ENCODE measurements at regions not wholly inside any gene's neighbourhood (a gene's known extent, or its start where the extent isn't known, plus 50 kb on each side); places are given as distances from the start of the nearest gene placed in this dataset.

- Histone ChIP-seq H3K9me3 (ENCODE audit: control insufficient read depth, insufficient read depth, low read depth, low read length) (no peaks in the 10 kb centered on the region), H3K36me3 (ENCODE audit: control insufficient read depth in 2 of 2, insufficient read depth in 1 of 2, low read length in 2 of 2) (no peaks in the 10 kb centered on the region; a peak in 1 of 3 replicates), H3K4me1 (ENCODE audit: control insufficient read depth, insufficient read depth, low read length) (peaks cover 3% of the 10 kb centered on the region; the same call in 1 of the 2 replicates), H3K4me3 (ENCODE audit: low read depth, low read length) (no peak overlapping the region), H3K27ac (ENCODE audit: extremely low read depth, low read depth, low read length) (no peak overlapping the region)
- TF ChIP-seq ZNF366 (tag by site-specific recombination; conservative IDR thresholded peaks at IDR 0.05) = peak; percentile 94
- TF ChIP-seq ZNF621 (tag by site-specific recombination; IDR thresholded peaks at IDR 0.05) = no peak
- no peak for TF ChIP-seq ZNF549 (tag by site-specific recombination; IDR thresholded peaks at IDR 0.05)
- no peak for TF ChIP-seq ZNF2 (tag by site-specific recombination; IDR thresholded peaks at IDR 0.05)
- ChIA-PET CTCF (interaction anchor here (0.6 to 0.8 kb wide), 2 partner anchors 138 to 388 kb away, joined by 3 to 4 read pairs; no protein-coding TSS in a partner anchor), POLR2A (no interaction called here)
Observed at GRCh38 chr7:131035088-131035770, 292.4 kb upstream of the MKLN1 start.

GRCh38 chr7:131038153-131038552, 289.5 kb upstream of the MKLN1 start:
- ChIA-PET POLR2A (no interaction called here), CTCF (interaction anchor here (0.6 to 4.4 kb wide), 6 partner anchors 56 to 373 kb away, joined by 3 to 91 read pairs (median 6); no protein-coding TSS in a partner anchor)
- no peaks in the 10 kb centered on the region for H3K9me3 ChIP-seq (ENCODE audit: control insufficient read depth, insufficient read depth, low read depth, low read length)
- H3K27ac ChIP-seq (ENCODE audit: extremely low read depth, low read depth, low read length) = no peak overlapping the region
- TF ChIP-seq ZNF777 (tag by site-specific recombination; IDR thresholded peaks at IDR 0.05; ENCODE audit: borderline replicate concordance) (no peak), ZNF114 (tag by site-specific recombination; IDR thresholded peaks at IDR 0.05) (no peak), ZSCAN30 (tag by site-specific recombination; IDR thresholded peaks at IDR 0.05) (no peak), ZNF426 (tag by site-specific recombination; IDR thresholded peaks at IDR 0.05) (no peak), ZIC2 (tag by site-specific recombination; IDR thresholded peaks at IDR 0.05) (no peak), ZNF366 (tag by site-specific recombination; conservative IDR thresholded peaks at IDR 0.05) (no peak), ZNF629 (tag by site-specific recombination; IDR thresholded peaks at IDR 0.05) (no peak), GLI4 (tag by site-specific recombination; IDR thresholded peaks at IDR 0.05) (no peak), ZNF24 (tag by site-specific recombination; IDR thresholded peaks at IDR 0.05) (no peak), ZSCAN23 (tag by site-specific recombination; IDR thresholded peaks at IDR 0.05) (no peak), HOXA7 (CRISPR knock-in tag; IDR thresholded peaks at IDR 0.05; ENCODE audit: borderline replicate concordance) (no peak), MEIS1 (CRISPR knock-in tag; IDR thresholded peaks at IDR 0.05; ENCODE audit: borderline replicate concordance) (no peak), ZNF561 (tag by site-specific recombination; IDR thresholded peaks at IDR 0.05; ENCODE audit: borderline replicate concordance) (no peak), ZNF266 (tag by site-specific recombination; IDR thresholded peaks at IDR 0.05; ENCODE audit: low read depth) (no peak), ZNF501 (tag by site-specific recombination; IDR thresholded peaks at IDR 0.05) (no peak), ZNF132 (tag by site-specific recombination; IDR thresholded peaks at IDR 0.05; ENCODE audit: borderline replicate concordance) (no peak), ZNF354C (tag by site-specific recombination; IDR thresholded peaks at IDR 0.05; ENCODE audit: borderline replicate concordance, low read depth) (no peak), ZNF843 (tag by site-specific recombination; IDR thresholded peaks at IDR 0.05) (no peak)
- H3K4me3 ChIP-seq (ENCODE audit: low read depth, low read length) = no peak overlapping the region
- no peaks in the 10 kb centered on the region; a peak in 1 of 3 replicates for H3K36me3 ChIP-seq (ENCODE audit: control insufficient read depth in 2 of 2, insufficient read depth in 1 of 2, low read length in 2 of 2)
- peaks cover 3% of the 10 kb centered on the region; the same call in 1 of the 2 replicates for H3K4me1 ChIP-seq (ENCODE audit: control insufficient read depth, insufficient read depth, low read length)

GRCh38 chr7:131039355-131039762, 288.3 kb upstream of the MKLN1 start:
- Histone ChIP-seq H3K36me3 (ENCODE audit: control insufficient read depth in 2 of 2, insufficient read depth in 1 of 2, low read length in 2 of 2) (no peaks in the 10 kb centered on the region; a peak in 1 of 3 replicates), H3K9me3 (ENCODE audit: control insufficient read depth, insufficient read depth, low read depth, low read length) (no peaks in the 10 kb centered on the region), H3K4me3 (ENCODE audit: low read depth, low read length) (no peak overlapping the region), H3K27ac (ENCODE audit: extremely low read depth, low read depth, low read length) (no peak overlapping the region), H3K4me1 (ENCODE audit: control insufficient read depth, insufficient read depth, low read length) (peaks cover 3% of the 10 kb centered on the region; the same call in 1 of the 2 replicates)
- ChIA-PET CTCF (interaction anchor here (0.6 to 4.4 kb wide), 29 partner anchors 12 to 399 kb away, joined by 3 to 91 read pairs (median 5); no protein-coding TSS in a partner anchor), POLR2A (no interaction called here)
- TF ChIP-seq ZFP69B (tag by site-specific recombination; IDR thresholded peaks at IDR 0.05) (peak; percentile 50; the same call in 1 of the 2 replicates), PRDM6 (tag by site-specific recombination; IDR thresholded peaks at IDR 0.05) (peak; percentile 65), EGR2 (tag by site-specific recombination; IDR thresholded peaks at IDR 0.05; ENCODE audit: low read depth) (no peak), ZNF596 (tag by site-specific recombination; IDR thresholded peaks at IDR 0.05) (no peak), HIC1 (tag by site-specific recombination; IDR thresholded peaks at IDR 0.05) (no peak), ZNF48 (tag by site-specific recombination; IDR thresholded peaks at IDR 0.05) (no peak), ZNF692 (tag by site-specific recombination; IDR thresholded peaks at IDR 0.05) (peak; percentile 68; the same call in 1 of the 2 replicates)

Measured in HEK293 (cell line).